ENCODE measurements at regions not wholly inside any gene's neighbourhood (a gene's known extent, or its start where the extent isn't known, plus 50 kb on each side); places are given as distances from the start of the nearest gene placed in this dataset.

DNA sequence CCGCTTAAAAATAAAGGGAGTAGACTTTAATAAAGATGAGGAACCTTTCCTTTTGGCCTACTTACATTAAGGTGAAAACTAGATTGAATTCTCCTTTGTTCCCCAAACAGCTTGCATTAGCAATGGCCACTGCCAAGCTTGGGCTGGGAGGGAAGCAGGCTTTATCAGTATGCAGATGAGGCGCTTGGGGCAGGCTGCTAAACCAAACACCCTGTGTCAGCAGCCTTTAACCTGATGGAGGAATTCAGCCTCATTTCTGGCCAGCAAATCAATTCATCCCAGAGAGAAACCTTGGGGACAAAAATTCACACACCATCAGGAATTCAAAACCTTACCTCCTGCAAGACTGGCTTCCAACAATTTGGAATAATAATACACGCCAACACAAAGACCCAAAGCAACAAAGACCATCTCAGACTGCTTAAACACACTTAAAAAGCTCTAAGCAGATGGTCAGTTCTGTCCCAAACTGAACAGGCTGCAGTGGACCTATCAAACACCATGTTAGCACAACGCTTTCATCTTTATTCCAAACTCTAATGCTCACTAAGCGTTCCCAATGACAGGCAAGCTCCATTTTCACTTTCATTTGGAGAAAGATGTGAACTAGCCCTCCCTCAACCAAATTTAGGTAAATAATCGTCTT, 255.1 kb upstream of the CMC1 start:
- Histone ChIP-seq H3K27me3 (ENCODE audit: control insufficient read depth, insufficient read depth, low read length) (no peaks in the 10 kb centered on the region), H3K36me3 (ENCODE audit: control insufficient read depth, insufficient read depth, low read length) (no peaks in the 10 kb centered on the region), H3K4me1 (ENCODE audit: control insufficient read depth, insufficient read depth, low read length) (no peaks in the 10 kb centered on the region), H3K27ac (ENCODE audit: low read length) (no peak overlapping the region), H3K9me3 (replicated peaks; ENCODE audit: control insufficient read depth, low read depth, low read length) (no peaks in the 10 kb centered on the region), H3K4me3 (ENCODE audit: low read length) (no peak overlapping the region)
- WGBS (ENCODE audit: insufficient coverage): 94% methylated on average over 4 of the region's 6 CpGs
- no peak for DNase-seq

DNA sequence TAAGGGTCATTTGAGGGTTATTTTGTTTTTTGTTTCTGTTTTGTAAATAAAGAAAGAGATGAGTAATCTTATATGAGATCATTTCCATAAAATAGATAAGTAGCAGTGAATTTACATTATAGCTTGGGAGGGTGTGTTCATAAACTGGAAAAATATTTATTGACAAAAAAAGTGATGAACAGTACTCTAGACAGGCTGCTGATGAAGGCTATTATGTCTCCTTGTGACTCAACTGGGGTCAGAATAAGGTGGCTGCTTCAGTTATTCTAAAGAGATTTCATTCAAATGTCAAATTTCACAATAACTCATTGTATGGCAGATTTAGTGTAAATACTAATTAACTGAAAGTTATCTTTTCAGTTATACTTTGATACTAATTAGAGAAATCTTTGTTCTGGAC, 251.1 kb upstream of the CMC1 start:
- H3K4me1 ChIP-seq (ENCODE audit: control insufficient read depth, insufficient read depth, low read length): no peaks in the 10 kb centered on the region
- H3K27me3 ChIP-seq (ENCODE audit: control insufficient read depth, insufficient read depth, low read length): no peaks in the 10 kb centered on the region
- no peaks in the 10 kb centered on the region for H3K36me3 ChIP-seq (ENCODE audit: control insufficient read depth, insufficient read depth, low read length)
- DNase-seq: no peak
- no peaks in the 10 kb centered on the region for H3K9me3 ChIP-seq (replicated peaks; ENCODE audit: control insufficient read depth, low read depth, low read length)
- no peak overlapping the region for H3K4me3 ChIP-seq (ENCODE audit: low read length)
- H3K27ac ChIP-seq (ENCODE audit: low read length): no peak overlapping the region

DNA sequence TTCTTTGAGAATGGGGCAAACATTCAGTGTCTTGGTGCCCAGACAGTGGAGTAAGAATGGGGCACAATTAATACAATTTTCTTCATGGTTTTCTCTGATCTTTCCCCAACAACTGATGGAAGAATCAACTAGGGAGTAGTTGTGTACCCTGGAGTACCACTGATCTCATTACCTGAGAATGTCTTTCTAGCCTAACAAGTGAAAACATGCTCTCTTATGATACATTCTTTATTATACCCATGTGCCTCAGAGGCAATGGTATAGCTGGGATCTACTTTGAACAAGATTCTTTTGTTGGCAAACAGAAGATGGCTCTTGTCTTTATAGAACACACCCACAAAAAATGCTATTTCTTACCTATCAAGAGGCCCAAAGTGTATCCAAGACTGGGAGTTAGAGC, 250.6 kb upstream of the CMC1 start:
- no peaks in the 10 kb centered on the region for H3K4me1 ChIP-seq (ENCODE audit: control insufficient read depth, insufficient read depth, low read length)
- H3K27ac ChIP-seq (ENCODE audit: low read length): no peak overlapping the region
- H3K9me3 ChIP-seq (replicated peaks; ENCODE audit: control insufficient read depth, low read depth, low read length): no peaks in the 10 kb centered on the region
- H3K4me3 ChIP-seq (ENCODE audit: low read length): no peak overlapping the region
- no peaks in the 10 kb centered on the region for H3K27me3 ChIP-seq (ENCODE audit: control insufficient read depth, insufficient read depth, low read length)
- H3K36me3 ChIP-seq (ENCODE audit: control insufficient read depth, insufficient read depth, low read length): no peaks in the 10 kb centered on the region
- DNase-seq: no peak

DNA sequence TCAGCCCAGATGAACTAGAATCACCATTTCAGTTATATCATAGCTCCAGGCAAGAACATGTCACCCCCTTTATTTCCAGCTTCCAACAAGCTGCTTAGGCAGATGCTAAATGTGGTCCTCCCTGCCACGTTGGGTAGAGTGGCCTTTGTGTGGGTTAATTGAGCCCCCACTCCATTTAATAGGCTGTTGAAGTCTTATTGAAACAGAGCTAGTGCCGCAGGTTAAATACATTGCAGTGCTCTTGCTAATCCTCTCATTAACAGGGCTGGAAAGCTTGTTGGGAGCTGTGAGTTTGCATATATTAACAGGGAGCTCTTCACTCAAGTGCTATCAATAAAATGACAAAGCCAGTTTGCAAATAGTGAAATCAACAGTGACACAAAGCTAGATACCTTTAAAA, 248.4 kb upstream of the CMC1 start:
- H3K9me3 ChIP-seq (replicated peaks; ENCODE audit: control insufficient read depth, low read depth, low read length): no peaks in the 10 kb centered on the region
- H3K4me1 ChIP-seq (ENCODE audit: control insufficient read depth, insufficient read depth, low read length): no peaks in the 10 kb centered on the region
- no peaks in the 10 kb centered on the region for H3K36me3 ChIP-seq (ENCODE audit: control insufficient read depth, insufficient read depth, low read length)
- no CpG with 5 or more reads among the region's 2 CpGs for WGBS (ENCODE audit: insufficient coverage)
- no peak overlapping the region for H3K4me3 ChIP-seq (ENCODE audit: low read length)
- no peak overlapping the region for H3K27ac ChIP-seq (ENCODE audit: low read length)
- H3K27me3 ChIP-seq (ENCODE audit: control insufficient read depth, insufficient read depth, low read length): no peaks in the 10 kb centered on the region
- no peak for DNase-seq

DNA sequence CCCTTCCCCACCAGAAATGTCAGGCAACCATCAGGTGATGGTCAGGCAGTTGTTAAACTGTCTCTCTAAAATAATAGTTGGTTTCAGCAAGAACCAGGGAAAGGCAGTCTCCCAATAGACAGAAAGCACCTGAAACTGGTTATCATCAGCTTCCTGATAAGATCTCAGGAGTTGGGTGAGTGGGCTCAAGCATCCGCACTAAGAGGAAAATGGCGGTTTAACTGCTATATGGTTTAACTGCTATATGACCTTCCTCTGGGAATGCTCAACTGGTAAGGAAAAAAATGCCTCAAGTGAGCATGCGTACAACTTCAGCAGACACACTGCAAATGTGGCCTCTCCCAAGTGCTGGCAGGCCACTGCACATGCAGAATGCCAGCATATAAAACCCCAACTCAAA, 240.8 kb upstream of the CMC1 start:
- peaks cover 8% of the 10 kb centered on the region for H3K9me3 ChIP-seq (replicated peaks; ENCODE audit: control insufficient read depth, low read depth, low read length)
- no peak overlapping the region for H3K4me3 ChIP-seq (ENCODE audit: low read length)
- H3K36me3 ChIP-seq (ENCODE audit: control insufficient read depth, insufficient read depth, low read length): no peaks in the 10 kb centered on the region
- no peak overlapping the region for H3K27ac ChIP-seq (ENCODE audit: low read length)
- no peaks in the 10 kb centered on the region for H3K4me1 ChIP-seq (ENCODE audit: control insufficient read depth, insufficient read depth, low read length)
- 54% methylated on average over 2 of the region's 3 CpGs for WGBS (ENCODE audit: insufficient coverage)
- H3K27me3 ChIP-seq (ENCODE audit: control insufficient read depth, insufficient read depth, low read length): no peaks in the 10 kb centered on the region
- DNase-seq: no peak

DNA sequence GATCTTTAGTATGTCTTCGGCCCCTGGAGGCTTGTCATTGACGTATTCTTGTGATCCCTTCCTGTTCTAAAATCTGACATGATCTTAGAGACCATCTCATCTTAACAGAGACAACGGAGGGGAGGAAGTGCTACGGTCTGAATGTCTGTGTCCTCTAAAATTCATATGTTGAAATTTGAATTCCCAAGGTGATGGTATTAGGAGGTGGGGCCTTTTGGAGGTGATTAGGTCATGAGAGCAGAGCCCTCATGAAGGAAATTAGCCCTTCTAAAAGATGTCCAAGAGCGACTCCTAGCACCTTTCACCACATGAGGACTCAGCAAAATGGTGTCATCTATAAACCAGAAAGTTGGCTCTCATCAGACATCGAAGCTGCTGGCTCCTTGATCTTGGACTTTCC, 233.2 kb upstream of the CMC1 start:
- H3K9me3 ChIP-seq (replicated peaks; ENCODE audit: control insufficient read depth, low read depth, low read length): peaks cover under 1% of the 10 kb centered on the region
- no peak overlapping the region for H3K27ac ChIP-seq (ENCODE audit: low read length)
- H3K36me3 ChIP-seq (ENCODE audit: control insufficient read depth, insufficient read depth, low read length): no peaks in the 10 kb centered on the region
- no peaks in the 10 kb centered on the region for H3K4me1 ChIP-seq (ENCODE audit: control insufficient read depth, insufficient read depth, low read length)
- H3K4me3 ChIP-seq (ENCODE audit: low read length): no peak overlapping the region
- H3K27me3 ChIP-seq (ENCODE audit: control insufficient read depth, insufficient read depth, low read length): no peaks in the 10 kb centered on the region
- WGBS (ENCODE audit: insufficient coverage): no CpG with 5 or more reads among the region's 6 CpGs
- peak; percentile 11 for DNase-seq

DNA sequence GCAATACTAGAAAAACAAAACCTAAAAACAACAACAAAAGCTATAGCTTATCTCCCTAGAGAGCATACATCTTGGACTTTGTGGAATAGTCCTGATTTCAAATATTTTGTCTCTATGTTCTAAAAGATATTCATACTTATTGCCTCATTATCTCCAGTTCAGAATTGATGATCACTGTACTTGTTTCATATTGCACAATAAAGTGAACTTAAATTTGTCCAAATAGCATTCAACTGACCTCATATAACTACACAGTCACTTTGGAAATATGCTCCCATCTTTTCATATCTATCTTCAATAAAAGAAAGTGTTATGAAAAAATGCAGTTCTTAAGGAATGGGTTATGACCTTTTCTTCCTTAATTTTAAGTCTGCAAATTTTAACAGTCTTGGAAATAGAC, 228.6 kb upstream of the CMC1 start:
- Histone ChIP-seq H3K4me1 (ENCODE audit: control insufficient read depth, insufficient read depth, low read length) (no peaks in the 10 kb centered on the region), H3K27ac (ENCODE audit: low read length) (no peak overlapping the region), H3K36me3 (ENCODE audit: control insufficient read depth, insufficient read depth, low read length) (no peaks in the 10 kb centered on the region), H3K9me3 (replicated peaks; ENCODE audit: control insufficient read depth, low read depth, low read length) (no peaks in the 10 kb centered on the region), H3K4me3 (ENCODE audit: low read length) (no peak overlapping the region), H3K27me3 (ENCODE audit: control insufficient read depth, insufficient read depth, low read length) (no peaks in the 10 kb centered on the region)
- DNase-seq: no peak

DNA sequence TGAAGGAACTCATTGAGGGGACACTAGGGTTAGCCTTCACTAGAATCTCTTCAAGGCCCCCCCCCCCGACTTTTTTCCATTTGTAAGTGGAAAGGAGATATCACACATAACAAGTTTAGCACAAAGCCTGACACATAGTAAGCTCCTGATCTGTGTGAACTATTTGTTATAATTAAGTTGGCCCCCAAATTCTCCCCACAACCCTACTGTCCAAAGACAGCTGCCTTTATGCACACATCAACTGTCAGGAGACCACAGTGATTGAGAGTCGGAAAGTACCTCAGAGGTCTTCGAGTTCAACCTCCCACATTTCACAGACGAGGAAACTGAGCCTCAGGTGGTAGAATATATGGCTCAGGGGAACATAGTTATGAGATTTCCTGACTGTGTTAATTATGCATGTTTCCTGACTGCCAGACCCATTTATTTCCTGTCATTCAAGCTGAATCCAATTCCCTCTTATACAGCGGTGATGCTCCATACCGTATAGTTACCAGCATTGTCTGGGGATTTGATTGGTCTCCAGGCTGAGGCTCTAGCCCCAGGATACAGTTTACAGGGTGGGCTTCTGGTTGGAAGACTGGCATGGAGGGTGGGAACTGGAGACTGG, 227.4 kb upstream of the CMC1 start:
- no peak for DNase-seq
- Histone ChIP-seq H3K27ac (ENCODE audit: low read length) (no peak overlapping the region), H3K4me3 (ENCODE audit: low read length) (no peak overlapping the region), H3K36me3 (ENCODE audit: control insufficient read depth, insufficient read depth, low read length) (no peaks in the 10 kb centered on the region), H3K9me3 (replicated peaks; ENCODE audit: control insufficient read depth, low read depth, low read length) (no peaks in the 10 kb centered on the region), H3K4me1 (ENCODE audit: control insufficient read depth, insufficient read depth, low read length) (no peaks in the 10 kb centered on the region), H3K27me3 (ENCODE audit: control insufficient read depth, insufficient read depth, low read length) (no peaks in the 10 kb centered on the region)
- WGBS (ENCODE audit: insufficient coverage): 40% methylated on average over 1 of the region's 6 CpGs

DNA sequence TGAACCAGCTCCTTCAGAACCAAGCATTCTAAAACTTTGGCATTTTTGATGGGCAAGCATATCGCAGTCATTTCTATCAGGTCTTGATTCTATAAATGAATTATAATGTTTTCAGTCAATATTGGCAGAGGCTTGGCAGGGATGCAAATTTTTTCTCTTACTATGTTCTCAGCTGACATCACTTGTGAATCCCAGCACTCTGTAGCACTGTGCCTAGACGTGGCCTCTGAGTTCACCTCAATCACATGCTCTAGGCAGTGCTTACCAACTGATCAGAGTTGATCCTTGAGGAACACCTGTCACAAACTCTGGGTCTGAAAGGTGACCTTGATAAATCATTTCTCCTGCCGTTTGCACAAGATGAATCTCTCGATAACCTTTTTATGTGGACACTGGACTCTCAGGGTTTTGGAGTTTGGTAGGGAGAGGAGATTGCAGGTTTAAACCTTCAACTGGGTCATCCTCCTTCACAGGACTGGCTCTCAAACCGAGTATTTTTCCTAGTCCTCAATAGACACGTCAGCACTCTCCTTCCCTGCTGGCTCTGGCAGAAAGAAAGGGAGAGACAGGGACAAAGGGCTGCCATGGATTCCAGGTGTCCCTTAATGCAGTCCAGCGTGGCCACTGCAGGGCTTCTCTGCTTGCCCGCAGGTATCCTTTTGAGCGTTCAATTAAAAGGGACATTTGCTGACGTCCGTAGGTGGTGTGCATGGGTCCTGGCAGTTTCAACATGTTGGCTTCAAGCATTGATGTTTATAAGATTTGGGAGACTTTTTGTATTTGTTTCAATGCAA, 222.3 kb upstream of the CMC1 start:
- Histone ChIP-seq H3K36me3 (ENCODE audit: control insufficient read depth, insufficient read depth, low read length) (no peaks in the 10 kb centered on the region), H3K27me3 (ENCODE audit: control insufficient read depth, insufficient read depth, low read length) (no peaks in the 10 kb centered on the region), H3K4me3 (ENCODE audit: low read length) (no peak overlapping the region), H3K27ac (ENCODE audit: low read length) (no peak overlapping the region), H3K9me3 (replicated peaks; ENCODE audit: control insufficient read depth, low read depth, low read length) (no peaks in the 10 kb centered on the region), H3K4me1 (ENCODE audit: control insufficient read depth, insufficient read depth, low read length) (no peaks in the 10 kb centered on the region)
- no peak for DNase-seq
- 77% methylated on average over 7 of the region's 11 CpGs for WGBS (ENCODE audit: insufficient coverage)

DNA sequence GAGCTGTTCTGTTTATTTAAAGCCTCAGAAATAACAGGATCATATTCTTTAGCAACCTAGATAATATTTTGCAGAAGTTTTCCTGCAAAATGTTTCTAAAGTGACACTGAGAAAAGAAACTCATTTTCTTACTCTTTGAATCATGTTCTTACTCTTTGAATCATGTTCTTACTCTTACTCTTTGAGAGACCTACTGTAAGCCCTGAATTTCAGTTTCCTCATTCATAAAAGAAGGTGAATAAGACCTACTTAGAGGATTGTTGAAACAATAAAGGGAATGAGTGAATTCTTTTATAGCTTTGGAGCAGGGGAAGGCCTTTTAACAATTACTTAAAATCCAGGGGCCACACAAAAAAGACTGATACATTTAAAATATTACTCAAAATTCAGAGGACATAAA, 221.7 kb upstream of the CMC1 start:
- H3K4me1 ChIP-seq (ENCODE audit: control insufficient read depth, insufficient read depth, low read length): no peaks in the 10 kb centered on the region
- H3K27me3 ChIP-seq (ENCODE audit: control insufficient read depth, insufficient read depth, low read length): no peaks in the 10 kb centered on the region
- no peak overlapping the region for H3K4me3 ChIP-seq (ENCODE audit: low read length)
- peaks cover under 1% of the 10 kb centered on the region for H3K9me3 ChIP-seq (replicated peaks; ENCODE audit: control insufficient read depth, low read depth, low read length)
- H3K36me3 ChIP-seq (ENCODE audit: control insufficient read depth, insufficient read depth, low read length): no peaks in the 10 kb centered on the region
- no peak overlapping the region for H3K27ac ChIP-seq (ENCODE audit: low read length)
- no peak for DNase-seq
